ENCODE measurements at regions not wholly inside any gene's neighbourhood (a gene's known extent, or its start where the extent isn't known, plus 50 kb on each side); places are given as distances from the start of the nearest gene placed in this dataset.
A peak's percentile ranks its signal among the peaks of the same experiment; 100 is the strongest.

DNA sequence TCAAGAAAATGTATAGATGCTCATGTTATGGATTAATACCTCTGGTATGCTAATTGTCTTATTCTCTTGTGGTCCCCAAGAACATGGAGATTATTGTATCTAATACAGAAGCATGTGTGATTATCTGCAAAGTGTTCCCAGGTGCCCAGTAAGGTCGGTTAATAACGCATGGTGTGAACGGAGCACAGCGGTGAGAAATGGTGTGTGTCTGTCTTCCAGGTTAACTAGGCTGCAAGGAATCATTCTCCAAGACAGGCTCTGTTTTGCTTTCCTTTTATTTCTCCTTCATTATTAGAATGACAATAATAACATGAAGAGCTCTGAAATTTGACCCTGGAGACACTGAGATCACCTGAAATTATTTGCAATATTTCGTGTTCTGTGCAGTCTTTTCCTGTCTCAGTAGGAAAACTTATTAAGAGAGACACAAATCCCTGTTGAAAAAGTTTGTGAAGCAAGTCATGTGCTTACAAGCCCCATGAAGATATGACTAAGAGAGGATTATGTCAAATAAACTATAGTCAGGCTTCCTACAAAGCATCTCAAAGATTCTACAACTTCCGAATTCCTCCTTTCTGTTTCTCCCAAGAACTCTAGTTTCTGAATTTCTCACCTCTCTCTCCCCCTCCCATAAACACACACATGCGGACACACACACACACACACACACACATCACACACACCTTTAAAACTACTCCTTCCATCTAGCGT lies 230.9 kb downstream of the HS3ST1 start:
- no peak overlapping the region for H3K4me3 ChIP-seq (ENCODE audit: low read depth, low read length)
- no peak for TF ChIP-seq CTCF (conservative IDR thresholded peaks at IDR 0.05; ENCODE audit: low read depth, low read length)
- no peak for DNase-seq (ENCODE audit: low read depth)

DNA sequence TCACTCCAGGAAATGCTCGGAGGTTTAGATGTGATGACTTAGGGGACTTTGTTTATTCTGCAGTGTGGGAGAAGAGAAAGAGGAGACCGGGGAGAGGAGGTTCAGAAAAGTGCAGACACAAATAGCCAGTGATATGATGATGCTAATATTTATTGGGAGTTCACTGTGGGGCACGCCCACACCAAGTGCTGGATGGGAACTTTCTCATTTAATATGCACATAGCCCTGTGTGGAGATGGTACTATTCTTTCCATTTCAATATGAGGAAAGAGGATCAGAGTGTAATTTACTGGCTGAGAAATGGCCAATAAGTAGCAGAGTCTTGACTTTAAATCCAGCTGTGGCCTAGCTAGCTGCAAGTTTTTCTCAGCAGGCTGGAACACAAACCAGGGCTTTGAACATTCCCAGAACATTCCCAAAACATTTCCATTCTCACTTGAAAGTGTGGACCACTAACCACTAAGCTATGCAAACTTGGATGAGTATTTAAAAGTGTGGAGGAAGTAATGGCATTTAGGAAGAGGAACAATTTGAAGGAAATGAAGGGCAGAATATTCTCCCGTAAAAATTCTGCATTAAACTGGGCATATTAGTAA lies 231.7 kb downstream of the HS3ST1 start:
- H3K4me3 ChIP-seq (ENCODE audit: low read depth, low read length): no peak overlapping the region
- TF ChIP-seq CTCF (conservative IDR thresholded peaks at IDR 0.05; ENCODE audit: low read depth, low read length): no peak
- DNase-seq (ENCODE audit: low read depth): no peak

DNA sequence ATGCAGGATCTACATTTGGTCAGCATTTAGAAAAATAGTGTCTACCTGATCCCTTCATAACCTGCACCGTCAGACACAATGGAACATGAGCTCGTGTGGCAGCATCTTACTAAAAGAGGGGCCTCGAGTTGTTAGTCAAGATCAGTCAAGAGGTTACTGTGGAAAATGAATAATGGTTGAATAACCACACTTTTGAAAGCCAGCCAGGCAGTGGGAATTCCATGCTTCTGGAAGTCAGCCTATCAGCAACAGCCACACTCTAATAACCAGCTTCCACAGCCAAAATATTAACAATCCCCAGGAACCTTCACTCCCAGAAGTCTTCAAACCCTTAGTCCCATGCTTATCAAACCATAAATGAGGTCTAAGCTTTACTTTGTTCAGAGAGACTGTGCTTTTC lies 234.3 kb downstream of the HS3ST1 start:
- no peak for TF ChIP-seq CTCF (conservative IDR thresholded peaks at IDR 0.05; ENCODE audit: low read depth, low read length)
- no peak for DNase-seq (ENCODE audit: low read depth)
- H3K4me3 ChIP-seq (ENCODE audit: low read depth, low read length): no peak overlapping the region

GRCh38 chr4:11189756-11190155 lies 238.9 kb downstream of the HS3ST1 start:
- DNase-seq (ENCODE audit: low read depth): no peak
- TF ChIP-seq CTCF (conservative IDR thresholded peaks at IDR 0.05; ENCODE audit: low read depth, low read length): no peak
- no peak overlapping the region for H3K4me3 ChIP-seq (ENCODE audit: low read depth, low read length)

DNA sequence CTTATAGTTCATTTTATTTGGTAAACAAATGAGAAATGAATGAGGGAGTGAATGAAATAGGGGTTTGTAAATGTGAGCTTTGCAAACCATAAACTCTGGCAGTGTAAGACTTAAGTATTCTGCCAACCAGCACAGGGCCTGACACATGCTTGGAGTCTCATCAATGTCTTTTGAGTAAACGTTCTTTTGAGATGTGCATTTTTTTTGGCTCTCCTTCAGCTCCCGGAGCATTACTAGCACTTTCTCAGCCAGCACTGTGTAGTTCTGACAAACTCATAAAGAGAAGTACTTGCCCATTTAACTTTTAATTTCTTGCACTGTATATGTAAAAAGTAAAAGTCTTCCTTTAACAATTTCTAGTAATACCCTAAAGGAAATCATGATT lies 245.3 kb downstream of the HS3ST1 start:
- TF ChIP-seq CTCF (conservative IDR thresholded peaks at IDR 0.05; ENCODE audit: low read depth, low read length): no peak
- no peak for DNase-seq (ENCODE audit: low read depth)
- H3K4me3 ChIP-seq (ENCODE audit: low read depth, low read length): no peak overlapping the region

GRCh38 chr4:11182586-11183355 lies 245.9 kb downstream of the HS3ST1 start:
- DNase-seq (ENCODE audit: low read depth): peak; percentile 1
- no peak for TF ChIP-seq CTCF (conservative IDR thresholded peaks at IDR 0.05; ENCODE audit: low read depth, low read length)
- no peak overlapping the region for H3K4me3 ChIP-seq (ENCODE audit: low read depth, low read length)

Data from choroid plexus epithelial cell (primary cell).